ENCODE measurements at regions not wholly inside any gene's neighbourhood (a gene's known extent, or its start where the extent isn't known, plus 50 kb on each side); places are given as distances from the start of the nearest gene placed in this dataset.

- no peak overlapping the region for H3K4me3 ChIP-seq (replicated peaks in 1 of 2; ENCODE audit: low read depth in 2 of 2, low read length in 2 of 2)
- TF ChIP-seq CTCF (IDR thresholded peaks at IDR 0.05; ENCODE audit: low read depth, low read length), result peak; percentile 48
- peak; percentile 93 for DNase-seq (ENCODE audit: low read depth in 2 of 2)
These were observed 270.4 kb downstream of the HGF start for GRCh38 chr7:81499262-81500116.

- H3K4me3 ChIP-seq (replicated peaks in 1 of 2; ENCODE audit: low read depth in 2 of 2, low read length in 2 of 2), result no peak overlapping the region
- no peak for TF ChIP-seq CTCF (IDR thresholded peaks at IDR 0.05; ENCODE audit: low read depth, low read length)
- no peak for DNase-seq (ENCODE audit: low read depth in 2 of 2)
These were observed 271.7 kb downstream of the HGF start for GRCh38 chr7:81498176-81498575.

GRCh38 chr7:81492910-81493309 is 276.9 kb downstream of the HGF start:
- DNase-seq (ENCODE audit: low read depth in 2 of 2), result no peak
- no peak for TF ChIP-seq CTCF (IDR thresholded peaks at IDR 0.05; ENCODE audit: low read depth, low read length)
- no peak overlapping the region for H3K4me3 ChIP-seq (replicated peaks in 1 of 2; ENCODE audit: low read depth in 2 of 2, low read length in 2 of 2)

- no peak for TF ChIP-seq CTCF (IDR thresholded peaks at IDR 0.05; ENCODE audit: low read depth, low read length)
- DNase-seq (ENCODE audit: low read depth in 2 of 2), result no peak
- H3K4me3 ChIP-seq (replicated peaks in 1 of 2; ENCODE audit: low read depth in 2 of 2, low read length in 2 of 2), result no peak overlapping the region
These were observed 277.6 kb downstream of the HGF start for GRCh38 chr7:81492240-81492639.

- no peak for DNase-seq (ENCODE audit: low read depth in 2 of 2)
- no peak overlapping the region for H3K4me3 ChIP-seq (replicated peaks in 1 of 2; ENCODE audit: low read depth in 2 of 2, low read length in 2 of 2)
- TF ChIP-seq CTCF (IDR thresholded peaks at IDR 0.05; ENCODE audit: low read depth, low read length), result no peak
These were observed 278.3 kb downstream of the HGF start for GRCh38 chr7:81491573-81491972.

- DNase-seq (ENCODE audit: low read depth in 2 of 2), result no peak
- no peak overlapping the region for H3K4me3 ChIP-seq (replicated peaks in 1 of 2; ENCODE audit: low read depth in 2 of 2, low read length in 2 of 2)
- no peak for TF ChIP-seq CTCF (IDR thresholded peaks at IDR 0.05; ENCODE audit: low read depth, low read length)
These were observed 281.6 kb downstream of the HGF start for GRCh38 chr7:81488210-81488609.

Data from cardiac fibroblast (primary cell).